ENCODE measurements at regions not wholly inside any gene's neighbourhood (a gene's known extent, or its start where the extent isn't known, plus 50 kb on each side); places are given as distances from the start of the nearest gene placed in this dataset.

DNA sequence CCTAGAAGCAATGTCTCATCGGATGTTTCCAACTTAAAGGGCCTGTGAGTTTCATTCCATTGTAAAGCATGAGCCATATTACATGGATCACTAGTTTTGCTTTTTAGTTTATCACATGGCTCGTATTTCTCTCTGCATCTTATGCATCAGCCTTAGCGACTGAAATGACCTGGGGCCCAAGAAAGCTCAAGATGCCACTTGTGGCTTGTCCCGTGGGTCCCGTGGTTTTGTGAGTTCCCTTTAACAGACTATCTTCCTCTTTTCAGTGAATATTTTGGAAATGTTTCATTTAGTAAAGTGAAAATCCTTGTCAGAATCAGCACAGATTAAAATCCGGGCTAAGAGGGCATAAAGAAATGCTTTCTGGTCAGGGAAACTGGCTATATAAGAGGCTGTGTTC lies 86.2 kb upstream of the PPM1H start:
- no peak overlapping the region for H3K27ac ChIP-seq
- no peaks in the 10 kb centered on the region for H3K27me3 ChIP-seq (replicated peaks in 1 of 7)
- H3K9me3 ChIP-seq = no peaks in the 10 kb centered on the region
- H3K4me1 ChIP-seq = no peaks in the 10 kb centered on the region
- no peaks in the 10 kb centered on the region for H3K36me3 ChIP-seq
- WGBS, 5 donors = 28 to 50% (median 39%) methylated on average over 6 of the region's 6 CpGs
- TF ChIP-seq POLR2AphosphoS5 (IDR thresholded peaks at IDR 0.05) (no peak), POLR2A (IDR thresholded peaks at IDR 0.05) (no peak)
- TF ChIP-seq, protein P1, sequence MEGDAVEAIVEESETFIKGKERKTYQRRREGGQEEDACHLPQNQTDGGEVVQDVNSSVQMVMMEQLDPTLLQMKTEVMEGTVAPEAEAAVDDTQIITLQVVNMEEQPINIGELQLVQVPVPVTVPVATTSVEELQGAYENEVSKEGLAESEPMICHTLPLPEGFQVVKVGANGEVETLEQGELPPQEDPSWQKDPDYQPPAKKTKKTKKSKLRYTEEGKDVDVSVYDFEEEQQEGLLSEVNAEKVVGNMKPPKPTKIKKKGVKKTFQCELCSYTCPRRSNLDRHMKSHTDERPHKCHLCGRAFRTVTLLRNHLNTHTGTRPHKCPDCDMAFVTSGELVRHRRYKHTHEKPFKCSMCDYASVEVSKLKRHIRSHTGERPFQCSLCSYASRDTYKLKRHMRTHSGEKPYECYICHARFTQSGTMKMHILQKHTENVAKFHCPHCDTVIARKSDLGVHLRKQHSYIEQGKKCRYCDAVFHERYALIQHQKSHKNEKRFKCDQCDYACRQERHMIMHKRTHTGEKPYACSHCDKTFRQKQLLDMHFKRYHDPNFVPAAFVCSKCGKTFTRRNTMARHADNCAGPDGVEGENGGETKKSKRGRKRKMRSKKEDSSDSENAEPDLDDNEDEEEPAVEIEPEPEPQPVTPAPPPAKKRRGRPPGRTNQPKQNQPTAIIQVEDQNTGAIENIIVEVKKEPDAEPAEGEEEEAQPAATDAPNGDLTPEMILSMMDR (IDR thresholded peaks at IDR 0.05 in 8 of 11, conservative IDR thresholded peaks at IDR 0.05 in 3 of 11) = no peak
- H3K4me3 ChIP-seq = no peak overlapping the region
- DNase-seq = no peak
- intact Hi-C loops (cut with DNase I; ENCODE audit: low total_unique reads) = no loop called here

DNA sequence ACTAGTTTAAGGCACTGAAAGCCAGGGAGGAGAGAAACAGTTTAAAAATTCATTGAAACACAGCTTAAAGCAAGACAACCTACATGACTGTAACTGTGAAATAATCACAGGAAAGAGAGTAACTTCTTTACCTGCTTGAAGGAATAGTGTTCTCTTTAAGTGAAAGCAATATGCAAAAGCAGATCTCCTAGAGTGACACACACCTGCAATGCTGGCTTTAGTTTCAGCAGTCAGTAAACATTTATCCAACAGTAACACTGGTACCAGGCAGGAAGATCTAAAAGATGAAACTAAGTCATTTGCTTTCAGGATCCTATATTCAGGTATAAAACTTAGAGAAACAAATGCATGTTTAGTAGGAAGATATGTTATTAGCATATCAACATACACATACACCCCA lies 85.3 kb upstream of the PPM1H start:
- DNase-seq = no peak
- Histone ChIP-seq H3K4me3 (no peak overlapping the region), H3K27me3 (replicated peaks in 1 of 7) (no peaks in the 10 kb centered on the region), H3K4me1 (no peaks in the 10 kb centered on the region), H3K27ac (no peak overlapping the region), H3K36me3 (no peaks in the 10 kb centered on the region), H3K9me3 (no peaks in the 10 kb centered on the region)
- intact Hi-C loops (cut with DNase I; ENCODE audit: low total_unique reads) = no loop called here
- TF ChIP-seq POLR2AphosphoS5 (IDR thresholded peaks at IDR 0.05) (no peak), POLR2A (IDR thresholded peaks at IDR 0.05) (no peak)
- TF ChIP-seq, protein P1 (IDR thresholded peaks at IDR 0.05 in 8 of 11, conservative IDR thresholded peaks at IDR 0.05 in 3 of 11) = no peak

DNA sequence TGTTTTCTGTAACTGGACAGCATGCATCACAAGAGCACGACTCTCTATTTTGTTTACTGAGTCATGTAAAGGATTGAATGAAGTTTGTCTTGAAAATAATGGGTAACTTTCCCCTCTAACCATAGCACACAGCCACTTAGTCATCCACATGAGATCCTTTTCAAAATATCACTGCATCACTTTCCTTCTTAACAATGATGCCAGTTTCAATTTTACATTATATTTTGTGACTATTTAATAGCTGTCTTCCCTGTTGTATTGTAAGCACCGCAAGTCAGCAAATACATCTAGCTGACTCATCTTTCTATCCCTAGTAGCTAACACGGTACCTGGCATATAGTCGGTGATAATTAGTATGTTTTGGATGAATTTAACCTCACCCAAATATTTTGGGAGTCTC lies 83.3 kb upstream of the PPM1H start:
- intact Hi-C loops (cut with DNase I; ENCODE audit: low total_unique reads) = no loop called here
- WGBS, 5 donors = 61 to 87% (median 78%) methylated on average over 4 of the region's 4 CpGs
- DNase-seq = no peak
- no peaks in the 10 kb centered on the region for H3K27me3 ChIP-seq (replicated peaks in 1 of 7)
- TF ChIP-seq, protein P1 (IDR thresholded peaks at IDR 0.05 in 8 of 11, conservative IDR thresholded peaks at IDR 0.05 in 3 of 11) = no peak
- no peak for TF ChIP-seq POLR2AphosphoS5 (IDR thresholded peaks at IDR 0.05)
- TF ChIP-seq POLR2A (IDR thresholded peaks at IDR 0.05) = no peak
- no peaks in the 10 kb centered on the region for H3K4me1 ChIP-seq
- H3K36me3 ChIP-seq = no peaks in the 10 kb centered on the region
- H3K27ac ChIP-seq = no peak overlapping the region
- no peaks in the 10 kb centered on the region for H3K9me3 ChIP-seq
- no peak overlapping the region for H3K4me3 ChIP-seq

DNA sequence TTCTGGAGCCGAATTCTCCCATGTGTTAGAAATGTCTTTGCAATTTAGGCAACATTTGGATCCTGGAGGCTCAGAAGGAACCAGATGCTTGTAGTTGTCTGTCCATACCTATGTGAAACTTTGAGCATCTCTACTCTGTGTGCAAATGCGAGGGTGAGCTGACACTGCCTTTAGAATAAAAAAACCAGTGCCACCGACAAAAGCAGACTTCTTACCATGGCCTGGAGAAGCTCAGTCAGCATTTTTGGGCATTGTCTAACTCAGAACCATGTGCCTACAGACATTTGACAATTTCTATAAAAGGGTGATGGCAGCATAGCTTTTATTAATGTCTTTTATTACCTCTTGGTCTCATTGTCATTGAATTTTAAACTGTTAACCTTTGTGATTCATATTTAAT lies 78.4 kb upstream of the PPM1H start:
- 70 to 97% (median 88%) methylated on average over 3 of the region's 3 CpGs for WGBS, 5 donors
- intact Hi-C loops (cut with DNase I; ENCODE audit: low total_unique reads) = no loop called here

More for the DNA sequence above, 78.4 kb upstream of the PPM1H start:
- H3K27me3 ChIP-seq (replicated peaks in 1 of 7) = no peaks in the 10 kb centered on the region
- H3K4me1 ChIP-seq = no peaks in the 10 kb centered on the region
- no peak for TF ChIP-seq POLR2A (IDR thresholded peaks at IDR 0.05)
- TF ChIP-seq, protein P1 (IDR thresholded peaks at IDR 0.05 in 8 of 11, conservative IDR thresholded peaks at IDR 0.05 in 3 of 11) = no peak
- no peak for TF ChIP-seq POLR2AphosphoS5 (IDR thresholded peaks at IDR 0.05)
- H3K27ac ChIP-seq = no peak overlapping the region
- no peak for DNase-seq
- no peaks in the 10 kb centered on the region for H3K9me3 ChIP-seq
- H3K36me3 ChIP-seq = no peaks in the 10 kb centered on the region
- no peak overlapping the region for H3K4me3 ChIP-seq

Measured in spleen (tissue), 11 donors.